Endothelial cell of umbilical vein (primary cell): ENCODE measurements at regions not wholly inside any gene's neighbourhood (a gene's known extent, or its start where the extent isn't known, plus 50 kb on each side); places are given as distances from the start of the nearest gene placed in this dataset.

Source experiments
- BruUV-seq: library from RNA; stranded (reverse); fragments of 400-500 nt; replicated peaks from 2 replicates; lab custom pipeline; 2021; lab: Mats Ljungman, UMichigan
- CTCF ChIA-PET: fragments of 300-600, 350-600 bp; sonication (Branson Sonifier 250); formaldehyde crosslinking; loops from one replicate; lab custom pipeline; 2021; ENCODE audit warnings: antibody characterized with exemption, inconsistent platforms; lab: Charles Lee
- POLR2A ChIA-PET: fragments of 300-600, 350-600 bp; sonication (Branson Sonifier 250); formaldehyde crosslinking; loops from one replicate; lab custom pipeline; 2021; ENCODE audit warnings: antibody characterized with exemption, inconsistent platforms; lab: Charles Lee
- DNase-seq: peaks from one replicate; pipeline ENCODE4 v3.0.0-alpha.2; 2011; ENCODE audit warnings: low read depth, low spot score
- FAIRE-seq: peaks from 2 replicates; lab custom pipeline; 2011; peaks lifted over from hg19 to GRCh38; lab: Jason Lieb, UNC
- H2AFZ ChIP-seq: 2 replicates; pipeline ENCODE4 v1.6.0; 2012; ENCODE audit warnings: low read depth, low read length, control low read depth, inconsistent platforms
- H3K27ac ChIP-seq: 2 replicates; pipeline ENCODE4 v1.5.1; 2011; ENCODE audit warnings: low read depth, mild to moderate bottlenecking, control low read depth, low read length, moderate library complexity; ENCODE audit not compliant: insufficient read depth
- H3K27me3 ChIP-seq, 2 experiments: 2 replicates each; pipeline versions ENCODE4 v1.6.0 to v1.6.1; 2011; ENCODE audit warnings: low read length in 2 of 2, mixed read lengths in 1 of 2; ENCODE audit not compliant: control insufficient read depth in 2 of 2, insufficient read depth in 2 of 2
- H3K36me3 ChIP-seq, 2 experiments: 2 replicates in 1 of 2; 3 replicates in 1 of 2; pipeline ENCODE4 v1.5.1; 2011; ENCODE audit warnings: low read length in 2 of 2, mild to moderate bottlenecking in 1 of 2, moderate library complexity in 1 of 2; ENCODE audit not compliant: control insufficient read depth in 2 of 2, insufficient read depth in 2 of 2; ENCODE audit errors: extremely low read depth in 1 of 2
- H3K4me1 ChIP-seq: 3 replicates; pipeline ENCODE4 v1.5.1; 2011; ENCODE audit warnings: mild to moderate bottlenecking, low read length; ENCODE audit not compliant: control insufficient read depth, insufficient read depth; ENCODE audit errors: extremely low read depth
- H3K4me2 ChIP-seq: 2 replicates; pipeline ENCODE4 v1.6.1; 2011; ENCODE audit warnings: low read length, control low read depth, mixed read lengths; ENCODE audit not compliant: insufficient read depth
- H3K4me3 ChIP-seq, 3 experiments: fragments of 200-600 bp in 1 of 3; sonication (generic), shearing (Covaris generic) in 1 of 3; replicated peaks in 1 of 3; 2 replicates each; pipeline ENCODE4 v1.5.1; 2011 to 2016; ENCODE audit warnings: control low read depth in 3 of 3, low read length in 3 of 3, mild to moderate bottlenecking in 2 of 3, inconsistent platforms in 1 of 3, low read depth in 1 of 3, moderate library complexity in 1 of 3; ENCODE audit not compliant: insufficient read depth in 1 of 3
- H3K79me2 ChIP-seq: 2 replicates; pipeline ENCODE4 v1.6.0; 2012; ENCODE audit warnings: low read length, inconsistent platforms; ENCODE audit not compliant: control insufficient read depth, insufficient read depth
- H3K9ac ChIP-seq: replicated peaks from 2 replicates; pipeline ENCODE3; 2011; ENCODE audit warnings: low read length, control low read depth; ENCODE audit not compliant: insufficient read depth; ENCODE audit errors: extremely low read depth
- H3K9me1 ChIP-seq: replicated peaks from 3 replicates; pipeline ENCODE4 v1.6.0; 2011; ENCODE audit warnings: mild to moderate bottlenecking, low read length; ENCODE audit not compliant: control insufficient read depth, insufficient read depth; ENCODE audit errors: extremely low read depth
- H3K9me3 ChIP-seq: replicated peaks from 2 replicates; pipeline ENCODE4 v1.5.1; 2012; ENCODE audit warnings: low read length, inconsistent platforms; ENCODE audit not compliant: control insufficient read depth, insufficient read depth
- H4K20me1 ChIP-seq: replicated peaks from 2 replicates; pipeline ENCODE3; 2011; ENCODE audit warnings: mild to moderate bottlenecking, low read length; ENCODE audit not compliant: control insufficient read depth, insufficient read depth; ENCODE audit errors: extremely low read depth
- CTCF ChIP-seq, 2 donors: IDR thresholded peaks; 1 replicate in 1 of 2; 2 replicates in 1 of 2; pipeline ENCODE4 v1.5.1; 2011; ENCODE audit warnings: low read length in 2 of 2, mild to moderate bottlenecking in 2 of 2, moderate library complexity in 2 of 2, control low read depth in 1 of 2, inconsistent platforms in 1 of 2, low read depth in 1 of 2; ENCODE audit not compliant: insufficient read depth in 1 of 2; ENCODE audit errors: extremely low read depth in 1 of 2
- EZH2 ChIP-seq: IDR thresholded peaks from 2 replicates; pipeline ENCODE4 v1.6.1; 2012; ENCODE audit warnings: borderline replicate concordance, low read depth, mild to moderate bottlenecking, moderate library complexity, low read length, inconsistent platforms; ENCODE audit not compliant: severe bottlenecking
- FOS ChIP-seq: IDR thresholded peaks from 2 replicates; pipeline ENCODE4 v1.6.1; 2011; ENCODE audit warnings: mild to moderate bottlenecking, low read length, moderate library complexity, borderline replicate concordance; ENCODE audit not compliant: insufficient read depth
- GATA2 ChIP-seq: IDR thresholded peaks from 2 replicates; pipeline ENCODE4 v1.7.0; 2011; ENCODE audit warnings: low read depth, mild to moderate bottlenecking, moderate library complexity, mixed read lengths, low read length; ENCODE audit not compliant: insufficient read length, insufficient read depth
- JUN ChIP-seq: IDR thresholded peaks from 2 replicates; pipeline ENCODE4 v1.6.1; 2011; ENCODE audit warnings: borderline replicate concordance, low read depth; ENCODE audit not compliant: insufficient read length, insufficient read depth
- MAX ChIP-seq: IDR thresholded peaks from 2 replicates; pipeline ENCODE4 v1.6.1; 2011; ENCODE audit not compliant: insufficient read depth, insufficient read length
- MYC ChIP-seq: IDR thresholded peaks from one replicate; pipeline ENCODE4 v1.6.1; 2011; ENCODE audit warnings: mild to moderate bottlenecking, low read depth, low read length
- POLR2A ChIP-seq: IDR thresholded peaks from 2 replicates; pipeline ENCODE4 v1.6.1; 2012; ENCODE audit warnings: low read depth, mild to moderate bottlenecking, control low read depth, low read length
- POLR2AphosphoS5 ChIP-seq: IDR thresholded peaks from 2 replicates; pipeline ENCODE4 v1.6.1; 2012; ENCODE audit warnings: low read depth, mild to moderate bottlenecking, control low read depth, low read length, moderate library complexity; ENCODE audit not compliant: insufficient read depth
- dilution Hi-C: fragments of 300-500 bp; cut with MboI; formaldehyde crosslinking; loops from one replicate; pipeline ENCODE4 v1.15.0; 2019; ENCODE audit warnings: low sequenced_read_pairs; ENCODE audit not compliant: extremely low pct_ligation_motif_present
- intact Hi-C: fragments of 100-400 bp; cut with micrococcal nuclease; formaldehyde crosslinking; loops from one replicate; pipeline ENCODE4 v1.10.0; 2022

GRCh38 chr1:42041031-42041430 is 112.2 kb upstream of the GUCA2B start:
- no peak overlapping the region for H3K4me2 ChIP-seq
- H3K79me2 ChIP-seq: no peaks in the 10 kb centered on the region
- H3K27me3 ChIP-seq: peaks cover 4 to 8% of the 10 kb centered on the region in 2 experiments
- BruUV-seq: no TSS peak
- H3K27ac ChIP-seq: no peak overlapping the region
- no peaks in the 10 kb centered on the region for H3K9me1 ChIP-seq
- no peak overlapping the region for H3K4me3 ChIP-seq
- no peak overlapping the region for H3K9ac ChIP-seq
- no peak for FAIRE-seq
- no peaks in the 10 kb centered on the region for H4K20me1 ChIP-seq
- H2AFZ ChIP-seq: no peak overlapping the region
- ChIA-PET CTCF (no interaction called here), POLR2A (no interaction called here)
- TF ChIP-seq CTCF (IDR thresholded peaks at IDR 0.05; ENCODE audit: extremely low read depth in 1 of 2, insufficient read depth in 1 of 2, low read depth in 1 of 2, low read length in 2 of 2): no peak
- no peak for TF ChIP-seq EZH2
- TF ChIP-seq FOS: no peak
- no peak for TF ChIP-seq MYC
- no peak for TF ChIP-seq MAX
- no peak for TF ChIP-seq POLR2A
- no peak for TF ChIP-seq JUN
- no peak for TF ChIP-seq POLR2AphosphoS5
- no peak for TF ChIP-seq GATA2
- H3K4me1 ChIP-seq: peaks cover 3% of the 10 kb centered on the region
- no peaks in the 10 kb centered on the region for H3K36me3 ChIP-seq
- intact Hi-C loops: no loop called here
- dilution Hi-C loops: no loop called here
- no peaks in the 10 kb centered on the region for H3K9me3 ChIP-seq
- DNase-seq: no peak
